ENCODE measurements at regions not wholly inside any gene's neighbourhood (a gene's known extent, or its start where the extent isn't known, plus 50 kb on each side); places are given as distances from the start of the nearest gene placed in this dataset.

DNA sequence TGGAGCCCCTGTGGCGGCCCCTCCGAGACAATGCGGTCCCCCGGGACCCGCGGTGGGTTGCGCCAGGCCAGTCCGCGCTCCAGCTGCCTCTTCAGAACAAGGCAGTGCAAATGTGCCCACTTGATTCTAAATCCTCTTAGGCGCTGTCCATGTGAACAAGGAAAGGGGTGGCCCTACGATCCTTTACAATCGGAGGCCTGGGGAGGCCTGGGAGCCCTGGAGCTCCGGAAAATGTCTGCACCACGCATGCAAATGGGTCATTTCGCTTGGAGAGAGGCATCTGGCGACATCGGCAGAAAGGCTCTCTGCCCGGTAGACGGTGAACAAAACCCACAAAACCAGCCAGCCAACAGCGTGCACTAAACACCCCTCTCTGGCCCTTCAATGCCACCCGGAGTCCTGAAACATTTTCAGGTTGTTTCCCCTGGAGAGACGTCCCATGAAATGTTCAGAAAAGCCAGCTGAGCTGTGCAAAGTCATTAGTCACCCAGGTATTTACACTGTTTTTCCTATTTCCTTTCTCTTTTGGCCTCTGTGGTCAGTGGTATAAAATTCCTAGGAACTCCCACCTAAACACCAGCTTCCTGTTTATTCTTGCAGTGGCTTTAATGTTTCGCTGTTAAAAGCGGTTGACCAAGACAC is 102.8 kb upstream of the ZNF438 start:
- TF ChIP-seq, protein P1, sequence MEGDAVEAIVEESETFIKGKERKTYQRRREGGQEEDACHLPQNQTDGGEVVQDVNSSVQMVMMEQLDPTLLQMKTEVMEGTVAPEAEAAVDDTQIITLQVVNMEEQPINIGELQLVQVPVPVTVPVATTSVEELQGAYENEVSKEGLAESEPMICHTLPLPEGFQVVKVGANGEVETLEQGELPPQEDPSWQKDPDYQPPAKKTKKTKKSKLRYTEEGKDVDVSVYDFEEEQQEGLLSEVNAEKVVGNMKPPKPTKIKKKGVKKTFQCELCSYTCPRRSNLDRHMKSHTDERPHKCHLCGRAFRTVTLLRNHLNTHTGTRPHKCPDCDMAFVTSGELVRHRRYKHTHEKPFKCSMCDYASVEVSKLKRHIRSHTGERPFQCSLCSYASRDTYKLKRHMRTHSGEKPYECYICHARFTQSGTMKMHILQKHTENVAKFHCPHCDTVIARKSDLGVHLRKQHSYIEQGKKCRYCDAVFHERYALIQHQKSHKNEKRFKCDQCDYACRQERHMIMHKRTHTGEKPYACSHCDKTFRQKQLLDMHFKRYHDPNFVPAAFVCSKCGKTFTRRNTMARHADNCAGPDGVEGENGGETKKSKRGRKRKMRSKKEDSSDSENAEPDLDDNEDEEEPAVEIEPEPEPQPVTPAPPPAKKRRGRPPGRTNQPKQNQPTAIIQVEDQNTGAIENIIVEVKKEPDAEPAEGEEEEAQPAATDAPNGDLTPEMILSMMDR (IDR thresholded peaks at IDR 0.05; ENCODE audit: low read depth, low read length): no peak
- no peak for TF ChIP-seq POLR2A (IDR thresholded peaks at IDR 0.05; ENCODE audit: extremely low read depth, insufficient read length)
- TF ChIP-seq, protein P2, sequence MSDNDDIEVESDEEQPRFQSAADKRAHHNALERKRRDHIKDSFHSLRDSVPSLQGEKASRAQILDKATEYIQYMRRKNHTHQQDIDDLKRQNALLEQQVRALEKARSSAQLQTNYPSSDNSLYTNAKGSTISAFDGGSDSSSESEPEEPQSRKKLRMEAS (IDR thresholded peaks at IDR 0.05; ENCODE audit: low read depth, low read length): no peak

All from NB4 (cell line).